Immature natural killer cell (primary cell): ENCODE measurements at regions not wholly inside any gene's neighbourhood (a gene's known extent, or its start where the extent isn't known, plus 50 kb on each side); places are given as distances from the start of the nearest gene placed in this dataset.
"Not testable (repeated sequence)": the region's sequence is repeated elsewhere in the genome, so short reads cannot be mapped to it uniquely, and the experiment has no call there.

Experiments used
- DNase-seq, 3 donors: peaks; one replicate each; pipeline ENCODE4 v3.0.0; 2022; ENCODE audit warnings: mixed read lengths in 1 of 3
- H3K27ac Mint-ChIP-seq, 6 donors: one replicate each; pipeline ENCODE4 v1.8.0; 2020; ENCODE audit warnings: mixed read lengths in 6 of 6, mild to moderate bottlenecking in 5 of 6, inconsistent platforms in 4 of 6, moderate library complexity in 3 of 6
- H3K27me3 Mint-ChIP-seq, 3 donors: one replicate each; pipeline ENCODE4 v1.8.0; 2020 to 2021; ENCODE audit warnings: low read depth in 3 of 3, mild to moderate bottlenecking in 3 of 3, mixed read lengths in 3 of 3, moderate library complexity in 3 of 3, inconsistent platforms in 1 of 3
- H3K36me3 Mint-ChIP-seq, 3 donors: one replicate each; pipeline ENCODE4 v1.8.0; 2020; ENCODE audit warnings: mixed read lengths in 3 of 3, inconsistent platforms in 2 of 3, mild to moderate bottlenecking in 2 of 3
- H3K4me1 Mint-ChIP-seq, 2 donors: one replicate each; pipeline ENCODE4 v1.8.0; 2020; ENCODE audit warnings: inconsistent platforms in 2 of 2, mild to moderate bottlenecking in 2 of 2, mixed read lengths in 2 of 2, moderate library complexity in 1 of 2
- H3K4me3 Mint-ChIP-seq, 5 donors: one replicate each; pipeline ENCODE4 v1.8.0; 2020; ENCODE audit warnings: mild to moderate bottlenecking in 5 of 5, mixed read lengths in 5 of 5, inconsistent platforms in 3 of 5, moderate library complexity in 3 of 5
- H3K9me3 Mint-ChIP-seq, 6 donors: one replicate each; pipeline ENCODE4 v1.8.0; 2020; ENCODE audit warnings: mild to moderate bottlenecking in 6 of 6, mixed read lengths in 6 of 6, inconsistent platforms in 4 of 6, moderate library complexity in 3 of 6

DNA sequence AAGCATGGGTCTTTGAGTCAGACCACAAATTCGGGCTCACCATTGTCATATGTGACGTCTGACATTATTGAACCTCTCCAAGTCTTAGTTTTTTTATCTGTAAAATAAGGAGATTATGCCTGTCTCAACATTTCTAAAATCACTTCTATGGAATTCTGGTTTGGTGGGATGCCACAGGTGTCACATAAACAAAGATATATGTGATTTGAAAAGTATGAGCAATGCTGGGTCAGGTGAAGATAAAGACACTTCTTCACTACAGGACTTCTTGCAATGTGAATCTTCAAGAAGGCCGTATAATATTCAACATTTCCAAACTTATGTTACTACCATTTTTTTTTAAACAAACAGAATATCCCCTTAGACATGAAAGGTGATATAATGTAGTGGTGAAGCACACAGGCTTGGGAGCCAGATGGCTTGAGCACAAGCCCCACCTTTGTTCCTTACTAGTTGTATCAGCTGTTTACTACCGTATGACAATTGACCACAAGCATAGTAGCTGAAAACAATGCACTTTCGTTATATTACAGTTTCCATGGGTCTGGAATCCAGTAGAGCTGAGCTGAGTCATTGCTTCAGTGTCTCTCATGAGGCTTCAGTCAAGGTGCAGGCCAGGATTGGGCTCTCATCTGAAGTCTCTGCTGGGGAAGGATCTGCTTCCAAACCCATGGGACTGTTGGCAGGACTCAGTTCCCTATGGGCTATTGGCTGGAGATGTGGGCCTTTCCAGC lies 87.7 kb downstream of the UTP18 start:
- peaks cover 4 to 14% (median 8%) of the 10 kb centered on the region in 3 donors for H3K27me3 Mint-ChIP-seq
- H3K9me3 Mint-ChIP-seq: no peaks in the 10 kb centered on the region
- no peak overlapping the region for H3K4me3 Mint-ChIP-seq
- no peaks in the 10 kb centered on the region for H3K36me3 Mint-ChIP-seq
- H3K4me1 Mint-ChIP-seq: no peaks in the 10 kb centered on the region
- no peak for DNase-seq
- no peak overlapping the region for H3K27ac Mint-ChIP-seq

- Mint-ChIP-seq H3K4me1 (no peaks in the 10 kb centered on the region), H3K36me3 (no peaks in the 10 kb centered on the region), H3K9me3 (no peaks in the 10 kb centered on the region), H3K27ac (no peak overlapping the region), H3K27me3 (peaks cover 4 to 19% (median 8%) of the 10 kb centered on the region in 3 donors), H3K4me3 (no peak overlapping the region)
- DNase-seq: no peak
These were observed 90.7 kb downstream of the UTP18 start for GRCh38 chr17:51351080-51351479.

DNA sequence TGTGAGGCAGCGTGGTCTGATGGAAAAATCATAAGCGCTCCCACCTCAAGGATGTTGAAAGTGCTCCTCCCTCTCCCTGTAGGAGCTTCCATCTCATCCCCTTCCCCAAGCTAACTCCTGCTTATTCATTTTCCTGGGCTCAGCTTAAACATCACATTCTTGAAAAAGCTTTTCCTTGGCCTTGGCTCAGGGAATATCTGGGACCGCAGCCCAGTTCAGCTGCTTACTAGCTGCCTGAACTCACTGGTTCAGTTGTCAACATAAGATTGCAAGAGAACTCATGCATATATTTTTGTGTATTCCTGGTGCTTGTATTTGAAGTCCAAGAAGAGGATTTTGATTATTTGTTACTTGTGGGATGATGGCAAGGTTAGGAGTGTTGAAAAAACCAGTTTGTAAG lies 91.5 kb downstream of the UTP18 start:
- no peak overlapping the region for H3K27ac Mint-ChIP-seq
- H3K4me3 Mint-ChIP-seq: no peak overlapping the region
- H3K4me1 Mint-ChIP-seq: no peaks in the 10 kb centered on the region
- no peak for DNase-seq
- H3K36me3 Mint-ChIP-seq: no peaks in the 10 kb centered on the region
- H3K9me3 Mint-ChIP-seq: no peaks in the 10 kb centered on the region
- H3K27me3 Mint-ChIP-seq: peaks cover 4 to 19% (median 8%) of the 10 kb centered on the region in 3 donors

DNA sequence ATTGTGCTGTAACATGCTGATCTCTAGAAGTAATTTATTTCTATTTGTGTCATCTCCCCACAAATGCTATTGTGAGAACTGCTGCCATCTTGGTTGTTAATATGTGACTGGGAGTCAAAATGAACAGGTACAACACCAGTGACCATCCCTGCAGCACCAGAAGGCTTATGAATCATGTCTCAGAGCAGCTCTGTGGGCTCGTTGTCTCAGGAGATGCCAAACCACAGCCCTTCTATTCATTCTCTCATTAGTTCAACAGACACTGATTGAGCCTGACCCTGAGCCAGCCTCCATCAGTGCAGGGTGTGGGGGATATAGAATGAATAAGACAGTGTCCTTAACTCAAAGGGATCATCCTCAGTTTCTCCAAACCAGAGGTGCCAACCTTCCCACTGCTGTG lies 92.5 kb downstream of the UTP18 start:
- Mint-ChIP-seq H3K4me1 (no peaks in the 10 kb centered on the region), H3K4me3 (no peak overlapping the region), H3K27me3 (peaks cover 4 to 19% (median 8%) of the 10 kb centered on the region in 3 donors)

GRCh38 chr17:51353296-51353695 lies 93.0 kb downstream of the UTP18 start:
- no peak for DNase-seq
- H3K27me3 Mint-ChIP-seq: peaks cover 4 to 22% (median 8%) of the 10 kb centered on the region in 3 donors
- H3K36me3 Mint-ChIP-seq: no peaks in the 10 kb centered on the region
- no peak overlapping the region for H3K27ac Mint-ChIP-seq
- H3K4me1 Mint-ChIP-seq: no peaks in the 10 kb centered on the region
- no peaks in the 10 kb centered on the region for H3K9me3 Mint-ChIP-seq
- no peak overlapping the region for H3K4me3 Mint-ChIP-seq

More for the DNA sequence above, 92.5 kb downstream of the UTP18 start:
- H3K27ac Mint-ChIP-seq: no peak overlapping the region
- H3K9me3 Mint-ChIP-seq: no peaks in the 10 kb centered on the region
- no peaks in the 10 kb centered on the region for H3K36me3 Mint-ChIP-seq
- no peak for DNase-seq

DNA sequence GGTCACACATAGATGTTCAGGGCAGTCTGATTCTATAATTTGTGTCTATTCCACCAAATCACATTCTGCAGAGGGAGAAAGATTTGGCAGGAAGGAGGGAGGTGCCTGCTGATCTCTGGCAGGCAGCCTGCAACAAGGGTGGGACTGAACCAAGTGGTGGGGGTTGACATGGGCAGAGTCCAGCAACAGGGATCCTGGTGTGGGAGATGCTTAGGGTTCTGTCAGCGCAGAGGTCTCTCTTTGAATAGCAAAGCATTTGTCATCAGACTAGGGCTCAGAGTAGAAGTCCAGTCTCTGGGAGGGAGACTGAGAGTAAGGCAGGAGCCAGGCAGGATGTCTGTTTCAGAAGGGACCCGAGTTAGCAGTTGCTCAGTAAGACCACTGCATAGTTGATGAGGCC lies 94.6 kb downstream of the UTP18 start:
- Mint-ChIP-seq H3K4me3 (no peak overlapping the region), H3K27ac (no peak overlapping the region), H3K4me1 (no peaks in the 10 kb centered on the region), H3K27me3 (peaks cover 5 to 21% (median 8%) of the 10 kb centered on the region in 3 donors), H3K9me3 (no peaks in the 10 kb centered on the region), H3K36me3 (no peaks in the 10 kb centered on the region)
- DNase-seq: no peak

DNA sequence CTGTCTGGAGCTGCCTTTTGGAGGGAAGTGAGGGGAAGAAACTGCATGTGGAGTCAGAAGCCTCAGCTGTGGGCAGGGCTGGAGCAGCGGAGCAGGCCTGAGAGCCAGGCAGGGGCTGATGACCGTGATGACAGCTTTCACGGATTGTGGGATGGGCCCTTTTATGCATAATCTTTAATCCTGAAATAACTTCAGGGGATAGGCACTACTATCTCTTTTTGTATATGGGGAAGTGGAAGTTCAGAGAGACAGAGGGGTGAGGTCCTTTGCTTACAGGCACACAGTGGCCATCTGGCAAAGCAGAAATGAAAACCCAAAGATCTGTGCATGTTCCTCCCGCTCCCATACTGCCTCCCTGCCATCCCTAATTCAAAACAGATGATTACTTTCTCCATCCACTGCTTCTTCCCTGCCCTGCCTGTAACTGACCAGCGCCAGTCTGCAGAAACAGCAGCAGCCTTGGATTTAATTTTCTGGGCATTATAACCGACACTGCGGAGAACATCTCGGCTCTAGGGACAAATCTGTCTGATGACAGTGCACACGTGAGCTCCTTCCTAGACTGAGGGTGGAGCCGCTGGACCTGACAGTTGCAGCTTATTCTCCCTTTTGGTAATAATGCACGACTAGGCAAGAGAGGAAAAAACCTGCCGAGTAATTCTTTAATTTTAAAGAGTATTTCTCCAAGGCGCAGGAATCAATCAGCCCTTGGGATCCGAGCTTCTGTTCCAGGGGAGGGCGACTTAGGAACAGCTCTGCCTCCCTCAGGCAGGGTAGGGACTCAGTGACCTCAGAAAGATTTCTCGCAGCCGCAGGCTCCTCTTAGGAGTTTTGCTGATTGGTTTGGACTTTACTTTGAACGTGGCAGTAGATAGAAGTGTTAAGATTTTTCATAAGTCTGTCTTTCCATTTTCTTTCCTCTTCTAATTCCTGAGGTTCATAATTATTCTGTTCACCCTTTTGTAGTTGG lies 95.4 kb downstream of the UTP18 start:
- Mint-ChIP-seq H3K9me3 (no peaks in the 10 kb centered on the region), H3K4me3 (no peak overlapping the region), H3K27ac (no peak overlapping the region), H3K4me1 (no peaks in the 10 kb centered on the region), H3K36me3 (no peaks in the 10 kb centered on the region), H3K27me3 (peaks cover 8 to 21% (median 9%) of the 10 kb centered on the region in 3 donors)
- DNase-seq: no peak

DNA sequence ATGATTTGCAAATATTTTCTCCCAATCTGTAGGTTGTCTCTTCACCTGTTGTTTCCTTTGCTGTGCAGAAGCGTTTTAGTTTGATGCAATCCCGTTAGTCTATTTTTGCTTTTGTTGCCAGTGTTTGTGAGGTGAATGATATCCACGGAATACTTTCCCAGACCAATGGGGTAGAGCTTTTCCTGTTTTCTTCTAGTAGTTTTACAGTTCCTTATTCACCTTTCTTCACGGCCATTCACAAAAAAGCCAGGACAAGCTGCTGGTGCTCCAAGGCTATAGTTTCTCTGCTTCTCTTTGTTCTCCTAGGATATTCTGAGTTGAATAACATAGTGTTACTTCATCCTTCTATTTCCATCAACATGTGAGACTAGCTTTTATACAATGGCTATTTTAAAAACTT lies 98.7 kb downstream of the UTP18 start:
- Mint-ChIP-seq H3K4me1 (no peaks in the 10 kb centered on the region), H3K4me3 (no peak overlapping the region), H3K27ac (no peak overlapping the region), H3K27me3 (peaks cover 0 to 17% (median 12%) of the 10 kb centered on the region in 3 donors), H3K36me3 (no peaks in the 10 kb centered on the region), H3K9me3 (no peaks in the 10 kb centered on the region)
- DNase-seq: no peak

DNA sequence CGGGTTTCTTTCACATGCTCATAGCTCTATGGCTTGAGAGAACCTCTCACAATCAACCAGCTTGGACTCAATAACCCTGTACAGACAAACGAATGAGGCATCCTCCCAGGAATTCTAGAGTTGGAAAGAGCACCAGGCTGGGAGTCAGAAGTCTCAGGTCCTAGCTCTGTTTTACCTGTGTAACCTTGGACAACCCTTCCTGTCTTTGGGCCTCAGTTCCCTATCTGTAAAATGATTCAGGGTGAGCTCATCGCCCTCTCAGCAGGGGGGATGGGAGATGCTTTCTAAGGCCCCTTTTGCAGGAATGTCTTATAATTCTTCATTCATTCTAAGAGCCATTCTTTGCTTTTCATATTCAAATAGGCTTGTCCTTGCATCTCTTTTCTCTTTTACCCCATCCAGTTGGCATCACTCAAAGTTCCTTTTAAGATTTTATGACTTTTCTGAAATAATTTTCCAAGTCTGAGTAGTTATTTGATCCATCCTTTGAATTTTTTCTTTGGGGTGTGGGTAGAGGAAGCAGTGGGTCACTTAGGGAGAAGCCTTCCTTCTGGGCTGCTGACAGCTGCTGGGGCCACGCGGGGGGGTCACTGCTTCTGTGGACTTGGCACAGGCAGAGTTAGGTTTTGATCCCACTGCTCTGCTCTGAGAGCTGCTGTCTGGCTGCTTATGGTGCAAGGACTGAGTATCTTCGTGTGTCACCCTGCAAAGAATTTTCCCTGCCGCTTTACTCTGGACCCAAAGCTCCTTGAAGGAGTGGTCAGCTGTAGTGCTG lies 102.7 kb downstream of the UTP18 start:
- H3K4me3 Mint-ChIP-seq: no peak overlapping the region
- no peaks in the 10 kb centered on the region for H3K4me1 Mint-ChIP-seq
- H3K9me3 Mint-ChIP-seq: no peaks in the 10 kb centered on the region
- H3K36me3 Mint-ChIP-seq: no peaks in the 10 kb centered on the region
- peaks cover 5 to 16% (median 7%) of the 10 kb centered on the region in 3 donors for H3K27me3 Mint-ChIP-seq
- no peak overlapping the region for H3K27ac Mint-ChIP-seq
- DNase-seq: no peak

GRCh38 chr17:51365090-51365489 lies 104.7 kb downstream of the UTP18 start:
- H3K36me3 Mint-ChIP-seq: no peaks in the 10 kb centered on the region
- H3K27ac Mint-ChIP-seq: no peak overlapping the region
- DNase-seq: no peak
- no peaks in the 10 kb centered on the region for H3K4me1 Mint-ChIP-seq
- peaks cover 0 to 2% (median 0%) of the 10 kb centered on the region in 6 donors for H3K9me3 Mint-ChIP-seq
- no peak overlapping the region for H3K4me3 Mint-ChIP-seq
- peaks cover 3 to 15% (median 5%) of the 10 kb centered on the region in 3 donors for H3K27me3 Mint-ChIP-seq

DNA sequence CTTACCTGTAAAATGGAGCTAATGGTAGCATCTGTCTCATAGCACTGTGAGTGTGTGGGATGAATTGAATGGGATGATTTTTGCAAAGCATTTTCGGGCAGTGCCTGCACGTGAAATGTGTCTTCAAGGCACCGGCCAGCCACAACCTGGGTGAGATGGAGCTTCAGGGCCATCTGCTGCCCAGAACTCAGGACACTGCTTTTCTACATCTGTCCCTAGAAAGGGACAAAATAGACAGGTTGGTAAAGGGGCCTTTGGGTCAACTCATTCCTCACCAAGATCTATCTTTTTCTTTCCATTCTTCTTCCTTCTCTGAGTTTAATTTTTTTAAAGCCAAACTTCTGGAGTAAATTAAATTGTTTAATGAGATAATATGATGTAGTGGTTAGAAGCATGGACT lies 106.5 kb downstream of the UTP18 start:
- no peaks in the 10 kb centered on the region for H3K4me1 Mint-ChIP-seq
- no peaks in the 10 kb centered on the region for H3K36me3 Mint-ChIP-seq
- H3K9me3 Mint-ChIP-seq: peaks cover 0 to 2% (median 0%) of the 10 kb centered on the region in 6 donors
- H3K27ac Mint-ChIP-seq: no peak overlapping the region
- DNase-seq: no peak
- no peak overlapping the region for H3K4me3 Mint-ChIP-seq
- H3K27me3 Mint-ChIP-seq: peaks cover 3 to 11% (median 5%) of the 10 kb centered on the region in 3 donors

- H3K27ac Mint-ChIP-seq, H3K36me3 Mint-ChIP-seq, H3K9me3 Mint-ChIP-seq, H3K4me3 Mint-ChIP-seq, DNase-seq, H3K4me1 Mint-ChIP-seq: not testable (repeated sequence)
- H3K27me3 Mint-ChIP-seq: peaks cover 3 to 11% (median 5%) of the 10 kb centered on the region in 3 donors
These were observed 107.5 kb downstream of the UTP18 start for GRCh38 chr17:51367836-51368235.

- Mint-ChIP-seq H3K4me1 (peaks cover 0 to 2% of the 10 kb centered on the region in 2 donors), H3K9me3 (peaks cover 0 to 2% (median 0%) of the 10 kb centered on the region in 6 donors), H3K4me3 (no peak overlapping the region), H3K27me3 (peaks cover 2 to 3% (median 3%) of the 10 kb centered on the region in 3 donors), H3K27ac (no peak overlapping the region), H3K36me3 (no peaks in the 10 kb centered on the region)
- DNase-seq: no peak
These were observed 111.4 kb downstream of the UTP18 start for GRCh38 chr17:51371732-51372151.
